ENCODE measurements at regions not wholly inside any gene's neighbourhood (a gene's known extent, or its start where the extent isn't known, plus 50 kb on each side); places are given as distances from the start of the nearest gene placed in this dataset.

DNA sequence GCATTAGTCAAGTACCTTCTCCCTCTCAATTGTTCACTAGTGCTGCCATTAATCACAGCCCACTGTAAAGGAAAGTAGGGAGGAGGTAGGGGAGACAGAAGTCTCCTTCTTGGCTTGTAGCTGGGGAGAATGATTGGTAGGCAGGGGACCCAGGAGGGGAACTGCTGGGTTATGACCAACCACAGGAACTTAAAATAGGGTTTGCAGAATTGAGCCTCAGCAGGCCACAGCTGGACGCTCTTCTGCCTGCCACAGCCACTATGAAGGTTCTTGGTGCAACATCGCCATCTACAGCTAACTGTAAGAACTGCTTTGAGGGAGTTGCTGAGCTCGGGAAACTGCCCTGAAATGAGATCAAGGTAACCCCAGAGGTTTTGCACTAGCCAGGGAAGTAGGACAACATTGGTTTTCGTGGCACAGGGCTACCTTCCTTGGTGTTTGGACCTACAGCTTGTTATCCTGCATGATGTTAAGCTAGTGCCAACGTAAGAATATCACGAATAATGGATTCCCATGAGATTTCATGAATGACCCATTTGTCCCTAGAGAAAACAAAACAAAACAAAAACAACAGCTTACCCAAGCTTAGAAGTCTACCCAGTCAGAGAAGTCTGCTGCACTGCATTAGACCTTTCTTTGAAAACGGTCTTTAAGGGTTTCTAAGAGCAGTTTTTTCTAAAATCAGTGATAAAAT is 787.1 kb upstream of the API5 start:
- no peaks in the 10 kb centered on the region for H4K20me1 ChIP-seq (ENCODE audit: insufficient read depth, low read length)
- H3K27me3 ChIP-seq (ENCODE audit: insufficient read depth, low read length), result no peaks in the 10 kb centered on the region
- H3K4me2 ChIP-seq (ENCODE audit: low read length), result no peak overlapping the region
- Mint-ChIP-seq H3K4me3 (ENCODE audit: unreplicated experiment) (no peak overlapping the region), H3K9me3 (ENCODE audit: unreplicated experiment) (no peaks in the 10 kb centered on the region), H3K27me3 (ENCODE audit: low read depth, unreplicated experiment) (no peaks in the 10 kb centered on the region), H3K27ac (ENCODE audit: unreplicated experiment) (no peak overlapping the region), H3K36me3 (ENCODE audit: low read depth, unreplicated experiment) (no peaks in the 10 kb centered on the region), H3K4me1 (ENCODE audit: low read depth, unreplicated experiment) (peaks cover 5% of the 10 kb centered on the region)
- H3K4me1 ChIP-seq (ENCODE audit: insufficient read depth, low read length), result no peaks in the 10 kb centered on the region
- no peaks in the 10 kb centered on the region for H3K36me3 ChIP-seq (ENCODE audit: insufficient read depth, low read length)
- DNase-seq (ENCODE audit: low read depth) (peak; percentile 74), FAIRE-seq (peak; percentile 95)
- H3K9ac ChIP-seq (ENCODE audit: low read length), result no peak overlapping the region
- H3K79me2 ChIP-seq (ENCODE audit: insufficient read depth, low read length), result no peaks in the 10 kb centered on the region
- H3K27ac ChIP-seq (ENCODE audit: low read depth, low read length), result no peak overlapping the region
- no peak overlapping the region for H2AFZ ChIP-seq (ENCODE audit: low read depth, low read length)
- TF ChIP-seq EZH2 (IDR thresholded peaks at IDR 0.05; ENCODE audit: insufficient read depth, low read length), result no peak
- TF ChIP-seq, protein P1, sequence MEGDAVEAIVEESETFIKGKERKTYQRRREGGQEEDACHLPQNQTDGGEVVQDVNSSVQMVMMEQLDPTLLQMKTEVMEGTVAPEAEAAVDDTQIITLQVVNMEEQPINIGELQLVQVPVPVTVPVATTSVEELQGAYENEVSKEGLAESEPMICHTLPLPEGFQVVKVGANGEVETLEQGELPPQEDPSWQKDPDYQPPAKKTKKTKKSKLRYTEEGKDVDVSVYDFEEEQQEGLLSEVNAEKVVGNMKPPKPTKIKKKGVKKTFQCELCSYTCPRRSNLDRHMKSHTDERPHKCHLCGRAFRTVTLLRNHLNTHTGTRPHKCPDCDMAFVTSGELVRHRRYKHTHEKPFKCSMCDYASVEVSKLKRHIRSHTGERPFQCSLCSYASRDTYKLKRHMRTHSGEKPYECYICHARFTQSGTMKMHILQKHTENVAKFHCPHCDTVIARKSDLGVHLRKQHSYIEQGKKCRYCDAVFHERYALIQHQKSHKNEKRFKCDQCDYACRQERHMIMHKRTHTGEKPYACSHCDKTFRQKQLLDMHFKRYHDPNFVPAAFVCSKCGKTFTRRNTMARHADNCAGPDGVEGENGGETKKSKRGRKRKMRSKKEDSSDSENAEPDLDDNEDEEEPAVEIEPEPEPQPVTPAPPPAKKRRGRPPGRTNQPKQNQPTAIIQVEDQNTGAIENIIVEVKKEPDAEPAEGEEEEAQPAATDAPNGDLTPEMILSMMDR (IDR thresholded peaks at IDR 0.05; ENCODE audit: insufficient read depth, low read depth, low read length), result peak; percentile 82
- H3K9me3 ChIP-seq (ENCODE audit: insufficient read depth, low read depth, low read length), result no peaks in the 10 kb centered on the region
- H3K4me3 ChIP-seq (ENCODE audit: insufficient read depth, low read depth, low read length), result no peak overlapping the region

DNA sequence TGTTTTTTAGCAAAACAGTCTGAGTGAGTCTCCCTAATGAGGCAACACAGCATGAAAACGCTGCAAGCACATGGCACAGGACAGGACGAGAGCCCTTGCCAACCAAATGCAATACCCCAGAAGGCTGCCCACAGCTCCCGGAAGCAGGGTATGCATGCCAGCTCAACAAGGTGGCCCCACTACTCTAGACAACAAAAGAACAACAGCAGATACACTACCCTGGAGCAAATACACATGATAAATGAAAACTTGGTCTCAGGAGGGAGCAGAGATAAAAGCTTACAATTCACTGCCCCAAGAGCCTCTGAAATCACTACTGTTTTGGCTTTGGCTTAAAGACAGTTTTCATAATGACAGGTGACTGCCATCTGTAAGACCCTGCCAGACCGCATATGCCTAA is 785.4 kb upstream of the API5 start:
- H3K9ac ChIP-seq (ENCODE audit: low read length), result no peak overlapping the region
- peaks cover 5% of the 10 kb centered on the region for H3K4me1 Mint-ChIP-seq (ENCODE audit: low read depth, unreplicated experiment)
- no peaks in the 10 kb centered on the region for H3K27me3 ChIP-seq (ENCODE audit: insufficient read depth, low read length)
- no peaks in the 10 kb centered on the region for H3K36me3 Mint-ChIP-seq (ENCODE audit: low read depth, unreplicated experiment)
- no peak overlapping the region for H3K4me3 Mint-ChIP-seq (ENCODE audit: unreplicated experiment)
- no peaks in the 10 kb centered on the region for H4K20me1 ChIP-seq (ENCODE audit: insufficient read depth, low read length)
- no peaks in the 10 kb centered on the region for H3K36me3 ChIP-seq (ENCODE audit: insufficient read depth, low read length)
- H3K79me2 ChIP-seq (ENCODE audit: insufficient read depth, low read length), result no peaks in the 10 kb centered on the region
- H3K27me3 Mint-ChIP-seq (ENCODE audit: low read depth, unreplicated experiment), result no peaks in the 10 kb centered on the region
- no peak overlapping the region for H3K27ac ChIP-seq (ENCODE audit: low read depth, low read length)
- no peak for DNase-seq (ENCODE audit: low read depth)
- H2AFZ ChIP-seq (ENCODE audit: low read depth, low read length), result no peak overlapping the region
- H3K4me3 ChIP-seq (ENCODE audit: insufficient read depth, low read depth, low read length), result no peak overlapping the region
- no peaks in the 10 kb centered on the region for H3K9me3 Mint-ChIP-seq (ENCODE audit: unreplicated experiment)
- H3K4me1 ChIP-seq (ENCODE audit: insufficient read depth, low read length), result no peaks in the 10 kb centered on the region
- no peak overlapping the region for H3K27ac Mint-ChIP-seq (ENCODE audit: unreplicated experiment)
- TF ChIP-seq EZH2 (IDR thresholded peaks at IDR 0.05; ENCODE audit: insufficient read depth, low read length), result no peak
- TF ChIP-seq, protein P1 (IDR thresholded peaks at IDR 0.05; ENCODE audit: insufficient read depth, low read depth, low read length), result no peak
- no peak for FAIRE-seq
- no peaks in the 10 kb centered on the region for H3K9me3 ChIP-seq (ENCODE audit: insufficient read depth, low read depth, low read length)
- no peak overlapping the region for H3K4me2 ChIP-seq (ENCODE audit: low read length)

DNA sequence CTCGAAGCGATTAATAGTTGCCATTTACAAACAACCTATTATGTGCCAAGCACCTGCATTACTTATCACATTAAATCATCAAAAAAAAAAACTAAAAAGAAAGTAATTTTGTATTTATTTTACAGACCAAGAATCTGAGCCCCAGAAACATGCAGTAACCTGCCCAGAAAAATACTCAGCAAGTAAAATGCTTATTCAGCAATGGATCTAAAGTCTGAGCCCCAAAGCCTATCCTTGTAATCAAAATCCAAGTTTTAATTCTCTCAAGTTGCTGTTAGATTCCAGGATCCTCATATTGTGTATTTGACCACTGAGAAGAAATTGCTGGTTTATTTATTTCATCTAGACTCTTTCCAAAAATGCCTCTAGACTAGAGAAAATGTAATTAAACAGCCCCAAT is 783.3 kb upstream of the API5 start:
- Mint-ChIP-seq H3K4me3 (ENCODE audit: unreplicated experiment) (no peak overlapping the region), H3K9me3 (ENCODE audit: unreplicated experiment) (no peaks in the 10 kb centered on the region), H3K36me3 (ENCODE audit: low read depth, unreplicated experiment) (no peaks in the 10 kb centered on the region), H3K27me3 (ENCODE audit: low read depth, unreplicated experiment) (no peaks in the 10 kb centered on the region), H3K27ac (ENCODE audit: unreplicated experiment) (no peak overlapping the region), H3K4me1 (ENCODE audit: low read depth, unreplicated experiment) (peaks cover 5% of the 10 kb centered on the region)
- Histone ChIP-seq H3K4me3 (ENCODE audit: insufficient read depth, low read depth, low read length) (no peak overlapping the region), H3K36me3 (ENCODE audit: insufficient read depth, low read length) (no peaks in the 10 kb centered on the region), H3K4me2 (ENCODE audit: low read length) (no peak overlapping the region), H3K9me3 (ENCODE audit: insufficient read depth, low read depth, low read length) (no peaks in the 10 kb centered on the region), H3K4me1 (ENCODE audit: insufficient read depth, low read length) (no peaks in the 10 kb centered on the region), H3K27ac (ENCODE audit: low read depth, low read length) (no peak overlapping the region), H3K79me2 (ENCODE audit: insufficient read depth, low read length) (no peaks in the 10 kb centered on the region), H2AFZ (ENCODE audit: low read depth, low read length) (no peak overlapping the region), H4K20me1 (ENCODE audit: insufficient read depth, low read length) (no peaks in the 10 kb centered on the region), H3K27me3 (ENCODE audit: insufficient read depth, low read length) (no peaks in the 10 kb centered on the region), H3K9ac (ENCODE audit: low read length) (no peak overlapping the region)
- no peak for DNase-seq (ENCODE audit: low read depth)
- TF ChIP-seq, protein P1 (IDR thresholded peaks at IDR 0.05; ENCODE audit: insufficient read depth, low read depth, low read length), result no peak
- no peak for TF ChIP-seq EZH2 (IDR thresholded peaks at IDR 0.05; ENCODE audit: insufficient read depth, low read length)
- no peak for FAIRE-seq
